Mucosa of descending colon (tissue), 3 donors: ENCODE measurements at regions not wholly inside any gene's neighbourhood (a gene's known extent, or its start where the extent isn't known, plus 50 kb on each side); places are given as distances from the start of the nearest gene placed in this dataset.

Experiments used
- ATAC-seq: fragments of 200-7000 bp; cut with Tn5 transposase; one replicate; pipeline ENCODE4 v1.9.1; 2020; ENCODE audit warnings: mild to moderate bottlenecking, moderate library complexity
- DNase-seq, 3 donors: peaks; one replicate each; pipeline ENCODE4 v3.0.0-alpha.2; 2020
- H3K36me3 ChIP-seq: fragments of 200-600 bp; one replicate; pipeline ENCODE4 v1.8.0; 2021; ENCODE audit warnings: low read depth, mild to moderate bottlenecking
- H3K4me1 ChIP-seq: fragments of 200-600 bp; one replicate; pipeline ENCODE4 v1.8.0; 2021; ENCODE audit warnings: low read depth, mild to moderate bottlenecking
- H3K4me3 ChIP-seq: fragments of 200-600 bp; one replicate; pipeline ENCODE4 v1.8.0; 2021; ENCODE audit warnings: mild to moderate bottlenecking
- H3K9me3 ChIP-seq: fragments of 200-600 bp; one replicate; pipeline ENCODE4 v1.8.0; 2021; ENCODE audit warnings: mild to moderate bottlenecking
- CTCF ChIP-seq: fragments of 200-600 bp; IDR thresholded peaks from one replicate; pipeline ENCODE4 v1.8.0; 2022; ENCODE audit warnings: antibody characterized with exemption, mild to moderate bottlenecking
- intact Hi-C, 2 donors: fragments of 100-400 bp; cut with DNase I in 1 of 2; cut with micrococcal nuclease in 1 of 2; formaldehyde crosslinking; loops; one replicate each; pipeline versions ENCODE4 v1.11.0 to v1.11.1; 2022; cut with DNase I, micrococcal nuclease
- donor health status: DM: no; HTN: no; CAD: no; lungs with moderate emphysema.
- donor health status: DM: no; HTN: no; CAD: no.
- donor health status: DM: no; HTN: yes; CAD: no.

GRCh38 chr2:16197504-16198147, 257.3 kb downstream of the MYCN start:
- Histone ChIP-seq H3K36me3 (no peaks in the 10 kb centered on the region), H3K4me3 (no peak overlapping the region), H3K9me3 (no peaks in the 10 kb centered on the region), H3K4me1 (peaks cover 4% of the 10 kb centered on the region)
- DNase-seq (no peak), ATAC-seq (no peak)
- TF ChIP-seq CTCF, result no peak
- intact Hi-C loops, result no loop called here

- intact Hi-C loops, result no loop called here
- no peak for DNase-seq
These were observed 256.5 kb downstream of the MYCN start for GRCh38 chr2:16196687-16197503.

GRCh38 chr2:16195681-16196070, 255.3 kb downstream of the MYCN start:
- no peaks in the 10 kb centered on the region for H3K36me3 ChIP-seq
- DNase-seq (no peak), ATAC-seq (no peak)
- no peak for TF ChIP-seq CTCF
- intact Hi-C loops, result no loop called here
- no peak overlapping the region for H3K4me3 ChIP-seq
- H3K9me3 ChIP-seq, result no peaks in the 10 kb centered on the region
- H3K4me1 ChIP-seq, result no peaks in the 10 kb centered on the region

More at GRCh38 chr2:16196687-16197503, 256.5 kb downstream of the MYCN start:
- H3K9me3 ChIP-seq, result no peaks in the 10 kb centered on the region
- TF ChIP-seq CTCF, result no peak
- H3K36me3 ChIP-seq, result no peaks in the 10 kb centered on the region
- no peak overlapping the region for H3K4me3 ChIP-seq
- no peak for ATAC-seq
- no peaks in the 10 kb centered on the region for H3K4me1 ChIP-seq

- DNase-seq (no peak), ATAC-seq (no peak)
- no peaks in the 10 kb centered on the region for H3K36me3 ChIP-seq
- TF ChIP-seq CTCF, result no peak
- no peak overlapping the region for H3K4me3 ChIP-seq
- H3K4me1 ChIP-seq, result no peaks in the 10 kb centered on the region
- intact Hi-C loops, result no loop called here
- H3K9me3 ChIP-seq, result no peaks in the 10 kb centered on the region
These were observed 254.8 kb downstream of the MYCN start for GRCh38 chr2:16194931-16195680.

GRCh38 chr2:16194530-16194929, 254.2 kb downstream of the MYCN start:
- no peak for ATAC-seq
- no peak overlapping the region for H3K4me3 ChIP-seq
- H3K9me3 ChIP-seq, result no peaks in the 10 kb centered on the region
- no peak for DNase-seq
- no peaks in the 10 kb centered on the region for H3K4me1 ChIP-seq
- H3K36me3 ChIP-seq, result no peaks in the 10 kb centered on the region
- intact Hi-C loops, result no loop called here
- TF ChIP-seq CTCF, result no peak
